ENCODE measurements at regions not wholly inside any gene's neighbourhood (a gene's known extent, or its start where the extent isn't known, plus 50 kb on each side); places are given as distances from the start of the nearest gene placed in this dataset.

DNA sequence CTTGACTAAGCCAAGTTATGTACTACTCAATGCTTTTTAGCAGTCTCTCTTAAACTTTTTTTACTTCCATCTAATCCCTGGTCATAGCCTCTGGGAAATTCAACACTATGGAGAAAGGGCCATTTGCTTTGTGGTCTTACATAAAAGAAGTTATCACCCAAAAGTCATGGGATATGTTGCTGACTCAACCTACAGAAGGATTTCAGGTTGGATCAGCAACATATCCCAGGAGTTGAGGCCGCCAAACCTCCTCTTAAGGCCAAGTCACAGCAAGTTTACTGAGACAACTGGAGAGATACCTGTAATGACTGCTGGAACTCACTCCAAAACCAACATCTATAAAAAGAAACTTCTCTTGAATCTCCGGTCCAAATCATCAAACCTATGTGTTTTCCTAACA, 141.1 kb downstream of the IRS1 start:
- TF ChIP-seq, protein P1, sequence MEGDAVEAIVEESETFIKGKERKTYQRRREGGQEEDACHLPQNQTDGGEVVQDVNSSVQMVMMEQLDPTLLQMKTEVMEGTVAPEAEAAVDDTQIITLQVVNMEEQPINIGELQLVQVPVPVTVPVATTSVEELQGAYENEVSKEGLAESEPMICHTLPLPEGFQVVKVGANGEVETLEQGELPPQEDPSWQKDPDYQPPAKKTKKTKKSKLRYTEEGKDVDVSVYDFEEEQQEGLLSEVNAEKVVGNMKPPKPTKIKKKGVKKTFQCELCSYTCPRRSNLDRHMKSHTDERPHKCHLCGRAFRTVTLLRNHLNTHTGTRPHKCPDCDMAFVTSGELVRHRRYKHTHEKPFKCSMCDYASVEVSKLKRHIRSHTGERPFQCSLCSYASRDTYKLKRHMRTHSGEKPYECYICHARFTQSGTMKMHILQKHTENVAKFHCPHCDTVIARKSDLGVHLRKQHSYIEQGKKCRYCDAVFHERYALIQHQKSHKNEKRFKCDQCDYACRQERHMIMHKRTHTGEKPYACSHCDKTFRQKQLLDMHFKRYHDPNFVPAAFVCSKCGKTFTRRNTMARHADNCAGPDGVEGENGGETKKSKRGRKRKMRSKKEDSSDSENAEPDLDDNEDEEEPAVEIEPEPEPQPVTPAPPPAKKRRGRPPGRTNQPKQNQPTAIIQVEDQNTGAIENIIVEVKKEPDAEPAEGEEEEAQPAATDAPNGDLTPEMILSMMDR (IDR thresholded peaks at IDR 0.05; ENCODE audit: low read depth, low read length, missing input control) = no peak
- no peak for TF ChIP-seq SP1 (IDR thresholded peaks at IDR 0.05)
- TF ChIP-seq, protein P2, sequence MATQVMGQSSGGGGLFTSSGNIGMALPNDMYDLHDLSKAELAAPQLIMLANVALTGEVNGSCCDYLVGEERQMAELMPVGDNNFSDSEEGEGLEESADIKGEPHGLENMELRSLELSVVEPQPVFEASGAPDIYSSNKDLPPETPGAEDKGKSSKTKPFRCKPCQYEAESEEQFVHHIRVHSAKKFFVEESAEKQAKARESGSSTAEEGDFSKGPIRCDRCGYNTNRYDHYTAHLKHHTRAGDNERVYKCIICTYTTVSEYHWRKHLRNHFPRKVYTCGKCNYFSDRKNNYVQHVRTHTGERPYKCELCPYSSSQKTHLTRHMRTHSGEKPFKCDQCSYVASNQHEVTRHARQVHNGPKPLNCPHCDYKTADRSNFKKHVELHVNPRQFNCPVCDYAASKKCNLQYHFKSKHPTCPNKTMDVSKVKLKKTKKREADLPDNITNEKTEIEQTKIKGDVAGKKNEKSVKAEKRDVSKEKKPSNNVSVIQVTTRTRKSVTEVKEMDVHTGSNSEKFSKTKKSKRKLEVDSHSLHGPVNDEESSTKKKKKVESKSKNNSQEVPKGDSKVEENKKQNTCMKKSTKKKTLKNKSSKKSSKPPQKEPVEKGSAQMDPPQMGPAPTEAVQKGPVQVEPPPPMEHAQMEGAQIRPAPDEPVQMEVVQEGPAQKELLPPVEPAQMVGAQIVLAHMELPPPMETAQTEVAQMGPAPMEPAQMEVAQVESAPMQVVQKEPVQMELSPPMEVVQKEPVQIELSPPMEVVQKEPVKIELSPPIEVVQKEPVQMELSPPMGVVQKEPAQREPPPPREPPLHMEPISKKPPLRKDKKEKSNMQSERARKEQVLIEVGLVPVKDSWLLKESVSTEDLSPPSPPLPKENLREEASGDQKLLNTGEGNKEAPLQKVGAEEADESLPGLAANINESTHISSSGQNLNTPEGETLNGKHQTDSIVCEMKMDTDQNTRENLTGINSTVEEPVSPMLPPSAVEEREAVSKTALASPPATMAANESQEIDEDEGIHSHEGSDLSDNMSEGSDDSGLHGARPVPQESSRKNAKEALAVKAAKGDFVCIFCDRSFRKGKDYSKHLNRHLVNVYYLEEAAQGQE (IDR thresholded peaks at IDR 0.05) = no peak
- no peak for TF ChIP-seq EGR1 (IDR thresholded peaks at IDR 0.05; ENCODE audit: low read depth in 2 of 2)
- TF ChIP-seq, protein P3, sequence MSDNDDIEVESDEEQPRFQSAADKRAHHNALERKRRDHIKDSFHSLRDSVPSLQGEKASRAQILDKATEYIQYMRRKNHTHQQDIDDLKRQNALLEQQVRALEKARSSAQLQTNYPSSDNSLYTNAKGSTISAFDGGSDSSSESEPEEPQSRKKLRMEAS (IDR thresholded peaks at IDR 0.05) = no peak
- no peak for TF ChIP-seq RAD21 (IDR thresholded peaks at IDR 0.05)

All from liver (tissue), 3 donors.